H1 (cell line): ENCODE measurements at regions not wholly inside any gene's neighbourhood (a gene's known extent, or its start where the extent isn't known, plus 50 kb on each side); places are given as distances from the start of the nearest gene placed in this dataset.

Experiments
- CHD1 ChIP-seq: IDR thresholded peaks from 2 replicates; pipeline ENCODE4 v1.6.1; 2012; ENCODE audit warnings: low read depth, low read length, improper control_type of control experiment
- CHD7 ChIP-seq: fragments of 300-600 bp; sonication (generic); IDR thresholded peaks from 2 replicates; pipeline ENCODE4 v1.7.1; 2012; ENCODE audit warnings: low read length, moderate library complexity, mild to moderate bottlenecking, inconsistent platforms; ENCODE audit not compliant: insufficient replicate concordance
- GTF2F1 ChIP-seq: IDR thresholded peaks from 2 replicates; pipeline ENCODE4 v1.6.1; 2012; ENCODE audit warnings: low read depth, low read length, improper control_type of control experiment, borderline replicate concordance
- POLR2AphosphoS5 ChIP-seq: IDR thresholded peaks from 2 replicates; pipeline ENCODE4 v1.6.1; 2011; ENCODE audit warnings: low read depth, low read length
- SIRT6 ChIP-seq: IDR thresholded peaks from one replicate; pipeline ENCODE4 v1.7.1; 2012; ENCODE audit warnings: low read length, inconsistent platforms

DNA sequence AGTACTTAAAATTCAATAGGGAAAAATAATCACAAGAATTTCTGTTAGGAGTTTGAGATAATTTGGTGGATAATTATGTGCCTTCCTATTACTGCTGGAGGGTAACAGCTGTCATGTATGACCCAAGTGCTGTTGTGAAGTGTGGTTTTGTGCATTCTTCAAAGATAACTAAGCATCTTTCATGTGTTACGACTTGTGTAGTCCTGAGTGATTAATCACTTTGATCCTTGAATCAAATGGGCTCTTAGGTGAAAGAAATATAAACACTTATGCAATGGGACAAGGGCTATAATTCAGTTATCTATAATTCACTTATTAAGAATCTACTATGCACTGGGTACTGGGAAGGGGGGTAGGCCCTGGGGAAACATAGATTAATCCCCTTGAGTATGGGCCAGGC lies 89.0 kb downstream of the CH25H start (continued):
- TF ChIP-seq CHD7 (no peak), CHD1 (no peak), GTF2F1 (no peak), POLR2AphosphoS5 (no peak), SIRT6 (no peak)
